Fibroblast of pulmonary artery (primary cell): ENCODE measurements at regions not wholly inside any gene's neighbourhood (a gene's known extent, or its start where the extent isn't known, plus 50 kb on each side); places are given as distances from the start of the nearest gene placed in this dataset.

ENCODE experiments used
- DNase-seq: peaks from one replicate; pipeline ENCODE4 v3.0.0-alpha.2; 2010; ENCODE audit warnings: low read depth
- H3K4me3 ChIP-seq: replicated peaks from 2 replicates; pipeline ENCODE4 v1.5.1; 2011; ENCODE audit warnings: low read depth, mild to moderate bottlenecking, control low read depth, low read length, moderate library complexity
- CTCF ChIP-seq: IDR thresholded peaks from 2 replicates; pipeline ENCODE4 v1.5.1; 2011; ENCODE audit warnings: mild to moderate bottlenecking, control low read depth, low read length, inconsistent platforms; ENCODE audit errors: missing control alignments

- H3K4me3 ChIP-seq: no peak overlapping the region
- no peak for TF ChIP-seq CTCF
- DNase-seq: no peak
Measured at GRCh38 chr9:88794100-88794499, 197.2 kb upstream of the S1PR3 start.

- DNase-seq: no peak
Measured at GRCh38 chr9:88796947-88797346, 194.3 kb upstream of the S1PR3 start.

GRCh38 chr9:88798476-88798875 lies 192.8 kb upstream of the S1PR3 start:
- no peak for TF ChIP-seq CTCF
- no peak overlapping the region for H3K4me3 ChIP-seq
- no peak for DNase-seq

More at GRCh38 chr9:88796947-88797346, 194.3 kb upstream of the S1PR3 start:
- TF ChIP-seq CTCF: no peak
- no peak overlapping the region for H3K4me3 ChIP-seq

- no peak for TF ChIP-seq CTCF
- no peak overlapping the region for H3K4me3 ChIP-seq
- DNase-seq: no peak
Measured at GRCh38 chr9:88799541-88800328, 191.5 kb upstream of the S1PR3 start.

- TF ChIP-seq CTCF: no peak
- no peak for DNase-seq
Measured at GRCh38 chr9:88800329-88800682, 191.0 kb upstream of the S1PR3 start.

GRCh38 chr9:88801214-88801796 lies 190.0 kb upstream of the S1PR3 start:
- no peak for DNase-seq
- TF ChIP-seq CTCF: no peak
- no peak overlapping the region for H3K4me3 ChIP-seq

More at GRCh38 chr9:88800329-88800682, 191.0 kb upstream of the S1PR3 start:
- no peak overlapping the region for H3K4me3 ChIP-seq
